Body of pancreas (tissue), 4 donors: ENCODE measurements at regions not wholly inside any gene's neighbourhood (a gene's known extent, or its start where the extent isn't known, plus 50 kb on each side); places are given as distances from the start of the nearest gene placed in this dataset.
A peak's percentile ranks its signal among the peaks of the same experiment; 100 is the strongest.

Experiments used
- POLR2A ChIP-seq, 3 donors: fragments of 450-650 bp; IDR thresholded peaks; one replicate each; pipeline ENCODE4 v1.6.1; 2016; ENCODE audit warnings: antibody characterized with exemption in 3 of 3, mild to moderate bottlenecking in 2 of 3
- TF ChIP-seq, protein P1 (sequence below), 7 experiments: fragments of 450-650 bp in 4 of 7; fragments of 200-600 bp in 3 of 7; sonication (generic) in 3 of 7; IDR thresholded peaks; one replicate each; pipeline ENCODE4 v1.5.1; 2016 to 2019; ENCODE audit warnings: antibody characterized with exemption in 7 of 7

- TF ChIP-seq, protein P1, sequence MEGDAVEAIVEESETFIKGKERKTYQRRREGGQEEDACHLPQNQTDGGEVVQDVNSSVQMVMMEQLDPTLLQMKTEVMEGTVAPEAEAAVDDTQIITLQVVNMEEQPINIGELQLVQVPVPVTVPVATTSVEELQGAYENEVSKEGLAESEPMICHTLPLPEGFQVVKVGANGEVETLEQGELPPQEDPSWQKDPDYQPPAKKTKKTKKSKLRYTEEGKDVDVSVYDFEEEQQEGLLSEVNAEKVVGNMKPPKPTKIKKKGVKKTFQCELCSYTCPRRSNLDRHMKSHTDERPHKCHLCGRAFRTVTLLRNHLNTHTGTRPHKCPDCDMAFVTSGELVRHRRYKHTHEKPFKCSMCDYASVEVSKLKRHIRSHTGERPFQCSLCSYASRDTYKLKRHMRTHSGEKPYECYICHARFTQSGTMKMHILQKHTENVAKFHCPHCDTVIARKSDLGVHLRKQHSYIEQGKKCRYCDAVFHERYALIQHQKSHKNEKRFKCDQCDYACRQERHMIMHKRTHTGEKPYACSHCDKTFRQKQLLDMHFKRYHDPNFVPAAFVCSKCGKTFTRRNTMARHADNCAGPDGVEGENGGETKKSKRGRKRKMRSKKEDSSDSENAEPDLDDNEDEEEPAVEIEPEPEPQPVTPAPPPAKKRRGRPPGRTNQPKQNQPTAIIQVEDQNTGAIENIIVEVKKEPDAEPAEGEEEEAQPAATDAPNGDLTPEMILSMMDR (IDR thresholded peaks at IDR 0.05) = peak in 5 of 7 experiments; percentile 8 to 35 (median 23)
- TF ChIP-seq POLR2A (IDR thresholded peaks at IDR 0.05) = no peak
These were observed 733.7 kb upstream of the PABPC4L start for GRCh38 chr4:134935320-134935719.
